ENCODE measurements at regions not wholly inside any gene's neighbourhood (a gene's known extent, or its start where the extent isn't known, plus 50 kb on each side); places are given as distances from the start of the nearest gene placed in this dataset.
A peak's percentile ranks its signal among the peaks of the same experiment; 100 is the strongest.

DNA sequence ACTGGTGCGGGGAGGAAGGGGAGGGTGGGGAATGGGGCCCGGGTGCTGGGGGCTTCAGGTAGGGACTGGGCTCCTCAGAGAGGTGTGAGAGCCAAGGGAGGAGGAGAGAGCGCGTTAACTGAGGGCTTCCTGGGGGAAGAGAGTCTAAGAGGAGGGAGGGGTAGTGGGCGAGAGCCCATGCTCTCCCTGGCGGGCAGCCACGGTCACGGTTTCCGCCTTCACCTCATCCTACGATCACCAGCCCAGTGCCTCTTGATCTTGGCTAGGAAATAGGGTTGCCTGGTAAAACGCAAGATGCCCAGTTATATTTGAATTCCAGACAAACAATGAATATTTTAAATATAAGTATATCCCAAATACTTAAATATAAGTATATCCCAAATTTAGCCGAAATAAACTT lies 60.8 kb upstream of the GRPEL1 start:
- Histone ChIP-seq H3K27me3 (ENCODE audit: insufficient read depth, low read length) (peaks cover 2% of the 10 kb centered on the region), H2AFZ (ENCODE audit: low read length) (no peak overlapping the region), H3K79me2 (ENCODE audit: insufficient read depth, low read length) (no peaks in the 10 kb centered on the region), H4K20me1 (ENCODE audit: insufficient read depth, low read length) (peaks cover 4% of the 10 kb centered on the region), H3K36me3 (ENCODE audit: insufficient read depth, low read length) (no peaks in the 10 kb centered on the region), H3K4me3 (ENCODE audit: insufficient read depth, low read length) (no peak overlapping the region), H3K9me3 (ENCODE audit: low read depth, low read length) (peaks cover 6% of the 10 kb centered on the region), H3K4me1 (ENCODE audit: insufficient read depth, low read length) (peaks cover 19% of the 10 kb centered on the region), H3K27ac (ENCODE audit: low read depth, low read length) (no peak overlapping the region), H3K4me2 (ENCODE audit: insufficient read depth, low read length) (no peak overlapping the region)
- TF ChIP-seq, protein P1, sequence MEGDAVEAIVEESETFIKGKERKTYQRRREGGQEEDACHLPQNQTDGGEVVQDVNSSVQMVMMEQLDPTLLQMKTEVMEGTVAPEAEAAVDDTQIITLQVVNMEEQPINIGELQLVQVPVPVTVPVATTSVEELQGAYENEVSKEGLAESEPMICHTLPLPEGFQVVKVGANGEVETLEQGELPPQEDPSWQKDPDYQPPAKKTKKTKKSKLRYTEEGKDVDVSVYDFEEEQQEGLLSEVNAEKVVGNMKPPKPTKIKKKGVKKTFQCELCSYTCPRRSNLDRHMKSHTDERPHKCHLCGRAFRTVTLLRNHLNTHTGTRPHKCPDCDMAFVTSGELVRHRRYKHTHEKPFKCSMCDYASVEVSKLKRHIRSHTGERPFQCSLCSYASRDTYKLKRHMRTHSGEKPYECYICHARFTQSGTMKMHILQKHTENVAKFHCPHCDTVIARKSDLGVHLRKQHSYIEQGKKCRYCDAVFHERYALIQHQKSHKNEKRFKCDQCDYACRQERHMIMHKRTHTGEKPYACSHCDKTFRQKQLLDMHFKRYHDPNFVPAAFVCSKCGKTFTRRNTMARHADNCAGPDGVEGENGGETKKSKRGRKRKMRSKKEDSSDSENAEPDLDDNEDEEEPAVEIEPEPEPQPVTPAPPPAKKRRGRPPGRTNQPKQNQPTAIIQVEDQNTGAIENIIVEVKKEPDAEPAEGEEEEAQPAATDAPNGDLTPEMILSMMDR (IDR thresholded peaks at IDR 0.05; ENCODE audit: extremely low read depth, low read depth, low read length): no peak
- DNase-seq (ENCODE audit: insufficient read length, low spot score, missing footprints): peak; percentile 29

GRCh38 chr4:7128234-7128633 lies 60.4 kb upstream of the GRPEL1 start:
- TF ChIP-seq, protein P1 (IDR thresholded peaks at IDR 0.05; ENCODE audit: extremely low read depth, low read depth, low read length): no peak
- Histone ChIP-seq H3K4me1 (ENCODE audit: insufficient read depth, low read length) (peaks cover 19% of the 10 kb centered on the region), H4K20me1 (ENCODE audit: insufficient read depth, low read length) (peaks cover 4% of the 10 kb centered on the region), H3K4me3 (ENCODE audit: insufficient read depth, low read length) (no peak overlapping the region), H3K79me2 (ENCODE audit: insufficient read depth, low read length) (no peaks in the 10 kb centered on the region), H2AFZ (ENCODE audit: low read length) (peak overlapping the region; percentile 41), H3K27ac (ENCODE audit: low read depth, low read length) (no peak overlapping the region), H3K9me3 (ENCODE audit: low read depth, low read length) (peaks cover 6% of the 10 kb centered on the region), H3K4me2 (ENCODE audit: insufficient read depth, low read length) (no peak overlapping the region), H3K36me3 (ENCODE audit: insufficient read depth, low read length) (no peaks in the 10 kb centered on the region), H3K27me3 (ENCODE audit: insufficient read depth, low read length) (peaks cover 4% of the 10 kb centered on the region)
- DNase-seq (ENCODE audit: insufficient read length, low spot score, missing footprints): peak; percentile 62

GRCh38 chr4:7127576-7127975 lies 59.7 kb upstream of the GRPEL1 start:
- Histone ChIP-seq H3K79me2 (ENCODE audit: insufficient read depth, low read length) (no peaks in the 10 kb centered on the region), H2AFZ (ENCODE audit: low read length) (peak overlapping the region; percentile 41), H3K27me3 (ENCODE audit: insufficient read depth, low read length) (peaks cover 4% of the 10 kb centered on the region), H3K36me3 (ENCODE audit: insufficient read depth, low read length) (no peaks in the 10 kb centered on the region), H3K4me3 (ENCODE audit: insufficient read depth, low read length) (no peak overlapping the region), H3K9me3 (ENCODE audit: low read depth, low read length) (no peaks in the 10 kb centered on the region), H3K4me1 (ENCODE audit: insufficient read depth, low read length) (peaks cover 19% of the 10 kb centered on the region), H3K27ac (ENCODE audit: low read depth, low read length) (no peak overlapping the region), H4K20me1 (ENCODE audit: insufficient read depth, low read length) (peaks cover 4% of the 10 kb centered on the region), H3K4me2 (ENCODE audit: insufficient read depth, low read length) (no peak overlapping the region)
- DNase-seq (ENCODE audit: insufficient read length, low spot score, missing footprints): no peak
- TF ChIP-seq, protein P1 (IDR thresholded peaks at IDR 0.05; ENCODE audit: extremely low read depth, low read depth, low read length): no peak

GRCh38 chr4:7126981-7127380 lies 59.1 kb upstream of the GRPEL1 start:
- TF ChIP-seq, protein P1 (IDR thresholded peaks at IDR 0.05; ENCODE audit: extremely low read depth, low read depth, low read length): no peak
- H3K27ac ChIP-seq (ENCODE audit: low read depth, low read length): no peak overlapping the region
- no peak overlapping the region for H3K4me2 ChIP-seq (ENCODE audit: insufficient read depth, low read length)
- no peak overlapping the region for H2AFZ ChIP-seq (ENCODE audit: low read length)
- no peaks in the 10 kb centered on the region for H3K79me2 ChIP-seq (ENCODE audit: insufficient read depth, low read length)
- H3K27me3 ChIP-seq (ENCODE audit: insufficient read depth, low read length): peaks cover 8% of the 10 kb centered on the region
- peaks cover 4% of the 10 kb centered on the region for H4K20me1 ChIP-seq (ENCODE audit: insufficient read depth, low read length)
- no peaks in the 10 kb centered on the region for H3K36me3 ChIP-seq (ENCODE audit: insufficient read depth, low read length)
- H3K9me3 ChIP-seq (ENCODE audit: low read depth, low read length): no peaks in the 10 kb centered on the region
- peaks cover 19% of the 10 kb centered on the region for H3K4me1 ChIP-seq (ENCODE audit: insufficient read depth, low read length)
- no peak overlapping the region for H3K4me3 ChIP-seq (ENCODE audit: insufficient read depth, low read length)
- DNase-seq (ENCODE audit: insufficient read length, low spot score, missing footprints): peak; percentile 38

Data from osteoblast (primary cell).